DMS 273 (cell line): ENCODE measurements at regions not wholly inside any gene's neighbourhood (a gene's known extent, or its start where the extent isn't known, plus 50 kb on each side); places are given as distances from the start of the nearest gene placed in this dataset.
"Not testable (repeated sequence)": the region's sequence is repeated elsewhere in the genome, so short reads cannot be mapped to it uniquely, and the experiment has no call there.

ENCODE experiments used
- DNase-seq: peaks from one replicate; lab custom pipeline; 2025; ENCODE audit not compliant: unreplicated experiment; lab: John Stamatoyannopoulos, UW

DNA sequence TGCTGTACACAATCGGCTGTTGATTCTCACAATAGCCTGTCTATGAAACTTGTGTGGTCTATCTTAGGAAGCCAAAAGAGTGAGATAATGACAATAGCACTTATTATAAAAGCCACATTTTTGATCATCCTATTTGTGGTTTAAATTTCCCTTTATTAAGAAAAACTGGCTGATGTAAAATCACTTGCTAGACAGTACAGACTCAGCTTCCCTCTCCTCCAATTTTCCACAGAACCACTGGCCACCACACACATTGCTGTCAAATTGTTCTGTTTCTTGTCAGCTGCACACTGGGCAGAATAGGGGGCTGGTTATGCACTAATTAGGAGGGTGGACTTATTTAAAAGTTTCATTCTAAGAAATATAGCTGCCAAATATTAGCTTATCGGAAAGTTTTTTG lies 425.9 kb downstream of the EPHA3 start:
- DNase-seq, result no peak

GRCh38 chr3:89554587-89554986 lies 447.2 kb downstream of the EPHA3 start:
- not testable (repeated sequence) for DNase-seq

- DNase-seq, result no peak
Observed at GRCh38 chr3:89558711-89559110, 451.3 kb downstream of the EPHA3 start.

- no peak for DNase-seq
Observed at GRCh38 chr3:89560568-89560967, 453.1 kb downstream of the EPHA3 start.

DNA sequence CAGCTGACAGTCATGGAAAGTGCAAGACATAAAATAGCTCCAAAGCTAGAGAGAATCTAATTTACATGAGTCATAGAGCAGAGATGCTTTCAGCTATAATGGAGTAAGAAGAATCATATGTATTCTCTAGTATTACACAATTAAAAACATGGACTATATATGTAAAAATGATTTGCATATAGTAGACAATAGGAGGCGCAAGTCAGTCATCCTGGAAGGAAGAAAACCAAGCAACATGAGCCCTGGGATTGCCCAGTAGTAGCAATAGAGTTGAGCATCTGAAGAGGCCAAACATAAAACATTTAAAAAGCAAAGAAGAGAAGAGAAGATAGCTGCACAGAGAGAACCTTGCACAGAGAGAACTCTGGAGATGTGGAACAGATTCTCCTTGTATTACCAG lies 455.0 kb downstream of the EPHA3 start:
- DNase-seq, result no peak

DNA sequence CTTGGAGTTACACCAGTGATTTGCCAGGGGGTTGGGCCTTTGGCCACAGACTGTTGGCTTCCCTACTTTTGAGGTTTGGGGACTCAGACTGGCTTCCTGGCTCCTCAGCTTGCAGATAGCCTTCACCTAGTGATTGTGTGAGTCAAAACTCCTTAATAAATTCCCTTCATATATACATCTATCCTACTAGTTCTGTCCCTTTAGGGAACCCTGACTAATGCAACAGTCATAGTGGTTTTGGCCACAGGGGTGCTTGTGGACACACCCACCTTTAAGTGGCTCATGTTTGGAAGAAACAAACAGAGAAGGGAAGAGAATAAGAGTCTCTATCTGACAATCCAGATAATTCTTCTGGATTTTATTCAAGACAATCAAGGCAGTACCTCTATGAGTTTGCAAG lies 457.7 kb downstream of the EPHA3 start:
- no peak for DNase-seq

- no peak for DNase-seq
Observed at GRCh38 chr3:89570465-89570864, 463.0 kb downstream of the EPHA3 start.

DNA sequence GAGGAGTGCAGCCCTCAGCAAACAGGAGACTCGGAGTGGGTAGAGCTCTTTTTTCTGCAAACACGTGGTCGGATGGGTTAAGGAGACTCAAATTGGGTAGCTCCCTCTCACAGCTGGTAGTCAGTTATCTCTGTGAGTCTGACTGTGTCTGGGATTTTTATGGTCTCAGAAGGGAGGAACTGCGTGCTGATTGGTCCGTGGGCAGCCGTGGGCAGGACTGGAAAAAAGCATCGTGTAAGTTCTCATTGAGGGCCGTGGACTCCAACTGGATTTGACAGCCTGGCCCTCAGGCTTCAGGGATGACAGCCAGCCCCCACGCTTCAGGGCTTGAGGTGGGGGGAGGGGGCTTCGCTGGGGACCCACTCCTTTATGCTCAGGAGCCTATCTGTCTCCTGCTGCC lies 463.9 kb downstream of the EPHA3 start:
- DNase-seq, result peak; percentile 30

DNA sequence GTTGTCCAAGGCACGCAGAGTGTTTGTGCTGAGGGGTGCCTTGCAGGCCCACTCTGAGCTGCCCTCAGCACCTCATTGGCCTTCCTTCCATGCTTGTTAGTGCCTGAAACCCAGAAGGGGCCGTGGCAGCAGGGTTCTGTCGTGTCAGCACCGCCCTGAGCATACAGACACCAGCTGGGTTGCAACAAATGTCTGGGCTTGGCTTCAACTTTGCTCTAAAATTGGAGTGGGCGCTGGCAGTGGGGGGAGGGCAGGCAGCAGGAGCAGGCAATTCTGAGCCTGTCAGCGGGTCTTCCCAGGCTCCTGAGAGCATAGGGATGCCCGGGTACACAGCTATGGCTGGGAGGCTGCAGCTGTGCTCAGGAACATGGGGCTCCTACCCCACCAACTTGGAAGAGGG lies 464.3 kb downstream of the EPHA3 start:
- DNase-seq, result peak; percentile 68

DNA sequence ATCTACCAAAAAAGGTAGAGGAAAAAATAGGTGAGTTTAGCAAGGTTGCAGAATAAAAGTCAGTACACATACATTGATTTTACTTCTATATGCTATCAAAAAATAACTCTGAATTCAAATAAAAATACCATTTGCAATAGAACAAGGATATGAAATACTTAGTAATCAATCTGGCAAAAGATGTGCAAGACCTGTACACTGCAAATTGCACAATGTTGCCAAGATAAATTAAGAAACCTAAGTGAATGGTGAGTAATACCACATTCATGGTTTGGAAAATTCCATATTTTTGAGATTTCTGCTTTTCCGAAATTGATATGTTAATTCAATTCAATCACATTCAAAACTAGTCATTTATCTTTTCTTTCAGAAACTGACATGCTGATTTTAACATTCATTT lies 464.8 kb downstream of the EPHA3 start:
- no peak for DNase-seq

DNA sequence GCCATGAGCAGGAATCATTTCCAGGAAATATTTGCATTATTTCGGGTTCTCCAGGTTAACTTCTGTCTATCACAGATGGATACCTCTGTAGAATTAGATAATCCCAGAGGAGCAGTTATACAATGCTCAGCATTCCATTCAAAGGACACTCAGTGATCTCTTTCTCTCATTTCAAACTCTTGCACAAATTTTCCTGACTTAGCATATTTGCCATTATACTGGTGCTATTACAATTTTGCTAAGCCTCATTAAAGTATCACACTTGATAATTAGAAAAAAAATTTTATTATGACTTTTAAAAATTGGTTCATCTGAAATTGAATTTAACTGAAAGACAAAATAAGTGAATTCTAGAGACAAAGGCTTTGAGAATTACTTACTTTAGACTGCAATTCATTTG lies 469.0 kb downstream of the EPHA3 start:
- no peak for DNase-seq

GRCh38 chr3:89577637-89578530 lies 470.5 kb downstream of the EPHA3 start:
- DNase-seq, result no peak

GRCh38 chr3:89580859-89581258 lies 473.4 kb downstream of the EPHA3 start:
- no peak for DNase-seq

- DNase-seq, result no peak
Observed at GRCh38 chr3:89584398-89584797, 477.0 kb downstream of the EPHA3 start.

GRCh38 chr3:89586256-89586655 lies 478.8 kb downstream of the EPHA3 start:
- DNase-seq, result no peak

DNA sequence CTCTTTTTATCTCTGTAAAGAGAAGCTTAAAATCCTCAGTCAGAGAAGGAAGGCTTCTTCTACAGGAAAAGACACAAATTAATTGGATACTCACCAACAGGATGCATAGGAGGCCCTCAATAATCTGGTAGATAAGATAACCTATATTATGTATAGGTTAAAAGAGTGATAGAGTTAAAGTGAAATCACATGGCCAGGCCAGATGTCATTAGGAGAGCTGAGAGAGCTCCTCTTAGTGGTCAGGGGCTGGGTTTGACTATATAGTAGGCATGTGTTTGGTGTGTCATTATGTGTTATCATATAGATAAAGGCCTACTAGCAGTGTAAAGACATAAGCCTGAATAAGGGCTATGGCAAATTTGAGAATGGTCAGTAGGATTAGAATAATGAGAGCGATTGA lies 479.3 kb downstream of the EPHA3 start:
- no peak for DNase-seq

DNA sequence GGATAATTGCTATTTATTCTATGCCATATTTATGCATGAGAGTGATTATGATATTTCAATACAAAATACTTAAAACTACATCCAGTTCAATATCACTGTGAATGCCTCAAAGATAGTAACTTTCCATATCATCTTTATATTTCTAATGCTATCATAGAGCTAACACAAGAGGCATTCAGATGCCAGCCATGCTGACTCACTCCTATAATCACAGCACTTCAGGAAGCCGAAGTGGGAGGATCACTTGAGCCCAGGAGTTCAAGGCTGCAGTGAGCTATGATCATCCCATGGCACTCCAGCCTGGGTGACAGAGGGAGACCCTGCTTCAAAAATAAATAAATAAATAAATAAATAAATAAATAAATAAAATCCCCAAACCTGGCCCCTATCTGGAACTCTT lies 498.7 kb downstream of the EPHA3 start:
- no peak for DNase-seq

GRCh38 chr3:89612027-89612426 lies 504.6 kb downstream of the EPHA3 start:
- no peak for DNase-seq

- DNase-seq, result no peak
Observed at GRCh38 chr3:89613241-89613640, 505.8 kb downstream of the EPHA3 start.

DNA sequence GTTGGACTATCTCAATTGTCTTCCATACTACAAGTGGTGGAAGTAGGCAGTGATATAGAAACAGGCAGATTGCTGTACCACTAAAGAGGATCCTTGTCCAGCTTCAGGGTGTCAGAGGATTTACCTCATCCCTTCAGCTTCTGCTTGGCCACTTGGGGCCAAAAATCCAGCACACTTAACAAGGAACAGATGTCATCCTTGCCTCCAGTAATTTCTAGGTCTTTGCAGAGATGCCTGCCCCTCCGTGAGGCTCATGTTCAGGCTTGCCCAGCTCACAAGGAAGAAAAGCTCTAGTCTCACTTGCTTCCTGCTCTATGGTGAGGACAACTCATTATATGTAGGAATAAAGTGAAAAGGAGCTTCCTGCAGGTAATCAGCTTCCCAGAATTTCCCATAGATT lies 510.3 kb downstream of the EPHA3 start:
- DNase-seq, result peak; percentile 63

- no peak for DNase-seq
Observed at GRCh38 chr3:89619263-89619662, 511.8 kb downstream of the EPHA3 start.

GRCh38 chr3:89622063-89622700 lies 514.8 kb downstream of the EPHA3 start:
- DNase-seq, result no peak

GRCh38 chr3:89624494-89624893 lies 517.1 kb downstream of the EPHA3 start:
- DNase-seq, result no peak
